Epithelial cell of esophagus (primary cell): ENCODE measurements at regions not wholly inside any gene's neighbourhood (a gene's known extent, or its start where the extent isn't known, plus 50 kb on each side); places are given as distances from the start of the nearest gene placed in this dataset.

Experiments used
- DNase-seq: peaks from one replicate; pipeline ENCODE4 v3.0.0; 2010; ENCODE audit warnings: low read depth
- H3K4me3 ChIP-seq: 2 replicates; pipeline ENCODE4 v1.5.1; 2011; ENCODE audit warnings: mild to moderate bottlenecking, low read length, control low read depth
- TF ChIP-seq, protein P1 (sequence below): IDR thresholded peaks from 2 replicates; pipeline ENCODE4 v1.5.1; 2011; ENCODE audit warnings: low read depth, mild to moderate bottlenecking, low read length, control low read depth, inconsistent platforms; ENCODE audit not compliant: insufficient read depth; ENCODE audit errors: missing control alignments

DNA sequence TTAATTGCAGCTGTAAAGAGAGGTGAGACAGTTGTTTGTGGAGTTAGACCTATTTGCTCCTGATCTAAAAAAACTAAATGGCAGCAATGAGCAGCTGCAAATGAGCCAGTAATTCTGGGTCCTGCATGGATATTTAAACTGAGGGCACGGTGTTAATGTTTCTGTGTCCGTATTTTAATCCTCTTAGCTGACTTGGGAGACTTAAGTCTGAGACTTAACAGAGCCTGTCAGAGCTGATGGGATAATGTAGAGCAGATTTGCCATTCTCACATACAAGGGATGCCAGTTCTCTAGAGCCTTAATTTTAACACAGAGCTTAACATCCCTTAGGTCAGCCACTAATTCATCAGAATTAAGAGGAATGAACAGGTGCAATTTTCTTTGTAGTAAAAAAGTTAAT is 178.6 kb upstream of the PDE3A start:
- TF ChIP-seq, protein P1, sequence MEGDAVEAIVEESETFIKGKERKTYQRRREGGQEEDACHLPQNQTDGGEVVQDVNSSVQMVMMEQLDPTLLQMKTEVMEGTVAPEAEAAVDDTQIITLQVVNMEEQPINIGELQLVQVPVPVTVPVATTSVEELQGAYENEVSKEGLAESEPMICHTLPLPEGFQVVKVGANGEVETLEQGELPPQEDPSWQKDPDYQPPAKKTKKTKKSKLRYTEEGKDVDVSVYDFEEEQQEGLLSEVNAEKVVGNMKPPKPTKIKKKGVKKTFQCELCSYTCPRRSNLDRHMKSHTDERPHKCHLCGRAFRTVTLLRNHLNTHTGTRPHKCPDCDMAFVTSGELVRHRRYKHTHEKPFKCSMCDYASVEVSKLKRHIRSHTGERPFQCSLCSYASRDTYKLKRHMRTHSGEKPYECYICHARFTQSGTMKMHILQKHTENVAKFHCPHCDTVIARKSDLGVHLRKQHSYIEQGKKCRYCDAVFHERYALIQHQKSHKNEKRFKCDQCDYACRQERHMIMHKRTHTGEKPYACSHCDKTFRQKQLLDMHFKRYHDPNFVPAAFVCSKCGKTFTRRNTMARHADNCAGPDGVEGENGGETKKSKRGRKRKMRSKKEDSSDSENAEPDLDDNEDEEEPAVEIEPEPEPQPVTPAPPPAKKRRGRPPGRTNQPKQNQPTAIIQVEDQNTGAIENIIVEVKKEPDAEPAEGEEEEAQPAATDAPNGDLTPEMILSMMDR: no peak
- DNase-seq: no peak

DNA sequence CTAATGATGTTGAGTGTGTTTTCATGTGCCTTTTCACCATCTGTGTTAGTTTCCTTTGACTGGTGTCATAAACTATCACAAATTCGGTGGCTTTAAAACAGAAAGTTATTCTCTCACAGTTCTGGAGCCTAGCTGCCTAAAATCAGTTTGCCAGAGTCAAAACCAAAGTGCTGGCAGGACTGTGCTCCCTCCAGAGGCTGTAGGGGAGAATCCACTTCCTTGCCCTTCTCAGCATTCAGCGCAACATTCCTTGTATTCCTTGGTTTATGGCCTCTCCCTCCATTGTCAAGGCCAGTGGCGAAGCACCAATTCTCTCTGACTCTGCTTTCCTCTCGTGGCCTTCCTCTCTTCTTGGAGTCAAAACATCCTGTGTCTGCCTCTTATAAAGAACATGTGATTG is 174.2 kb upstream of the PDE3A start:
- DNase-seq: no peak
- no peak overlapping the region for H3K4me3 ChIP-seq
- TF ChIP-seq, protein P1: peak; percentile 10

More for the DNA sequence above, 178.6 kb upstream of the PDE3A start:
- H3K4me3 ChIP-seq: no peak overlapping the region

DNA sequence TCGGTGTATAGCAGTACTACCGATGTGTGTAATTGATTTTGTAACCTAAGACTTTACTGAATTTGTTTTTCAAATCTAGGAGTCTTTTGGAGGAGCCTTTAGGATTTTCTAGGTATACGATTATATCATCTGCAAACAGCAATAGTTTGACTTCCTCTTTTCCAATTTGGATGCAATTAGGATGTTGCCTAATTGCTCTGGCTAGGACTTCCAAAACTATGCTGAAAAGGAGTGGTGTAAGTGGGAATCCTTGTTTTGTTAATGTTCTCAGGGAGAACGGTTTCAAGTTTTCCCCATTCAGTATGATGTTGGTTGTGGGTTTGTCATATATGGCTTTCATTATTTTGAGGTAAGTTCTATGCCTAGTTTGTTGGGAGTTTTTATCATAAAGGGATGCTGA is 171.6 kb upstream of the PDE3A start:
- H3K4me3 ChIP-seq: no peak overlapping the region
- TF ChIP-seq, protein P1: no peak
- DNase-seq: no peak

DNA sequence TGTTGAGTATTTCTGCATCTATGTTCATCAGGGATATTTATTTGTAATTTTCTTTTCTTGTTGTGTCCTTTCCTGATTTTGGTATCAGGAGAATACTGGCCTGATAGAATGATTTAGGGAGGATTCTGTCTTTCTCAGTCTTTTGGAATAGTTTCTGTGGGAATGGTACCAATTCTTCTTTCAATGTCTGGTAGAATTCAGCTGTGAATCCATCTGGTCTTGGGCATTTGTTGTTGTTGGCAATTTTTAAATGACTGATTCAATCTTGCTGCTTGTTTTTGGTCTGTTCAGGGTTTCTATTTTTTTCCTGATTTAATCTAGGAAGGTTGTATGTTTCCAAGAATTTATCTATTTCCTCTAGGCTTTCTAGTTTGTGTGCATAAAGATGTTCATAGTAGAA is 170.9 kb upstream of the PDE3A start:
- TF ChIP-seq, protein P1: no peak
- no peak overlapping the region for H3K4me3 ChIP-seq
- DNase-seq: no peak

DNA sequence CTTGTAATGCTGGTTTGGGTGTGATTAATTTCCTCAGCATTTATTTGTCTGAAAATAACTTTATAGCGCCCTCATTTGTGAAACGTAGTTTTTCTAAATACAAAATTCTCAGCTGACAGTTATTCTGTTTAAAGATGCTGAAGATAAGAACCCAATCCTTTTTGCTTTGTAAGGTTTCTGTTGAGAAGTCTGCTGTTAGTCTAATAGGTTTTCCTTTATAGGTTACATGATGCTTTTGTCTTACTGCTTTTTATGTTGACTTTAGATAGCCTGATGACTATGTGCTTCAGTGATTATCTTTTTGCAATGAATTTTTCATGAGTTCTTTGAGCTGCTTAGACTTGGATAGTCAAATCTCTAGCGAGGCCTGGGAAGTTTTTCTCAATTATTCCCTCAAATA is 168.6 kb upstream of the PDE3A start:
- DNase-seq: no peak
- no peak overlapping the region for H3K4me3 ChIP-seq
- TF ChIP-seq, protein P1: no peak

DNA sequence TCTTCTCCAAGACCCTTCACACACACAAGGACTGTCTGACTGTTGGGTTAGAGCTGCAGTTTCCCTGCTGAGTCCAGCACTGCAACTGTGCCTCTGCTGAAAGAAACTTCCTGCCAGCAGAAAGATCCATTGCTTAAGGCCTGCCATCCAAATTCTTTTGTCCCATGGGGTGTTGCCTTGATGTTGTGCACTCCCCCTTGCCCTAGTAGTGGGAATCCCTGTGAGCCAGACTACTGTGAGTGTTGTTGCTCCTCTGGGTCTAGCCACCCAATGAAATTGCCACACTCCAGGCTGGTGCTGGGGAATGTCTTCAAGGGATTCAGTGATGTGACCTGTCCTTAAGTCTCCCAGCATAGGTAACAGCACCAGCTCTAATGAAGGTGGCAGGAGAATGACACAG is 166.6 kb upstream of the PDE3A start:
- DNase-seq: no peak
- no peak overlapping the region for H3K4me3 ChIP-seq
- TF ChIP-seq, protein P1: no peak

DNA sequence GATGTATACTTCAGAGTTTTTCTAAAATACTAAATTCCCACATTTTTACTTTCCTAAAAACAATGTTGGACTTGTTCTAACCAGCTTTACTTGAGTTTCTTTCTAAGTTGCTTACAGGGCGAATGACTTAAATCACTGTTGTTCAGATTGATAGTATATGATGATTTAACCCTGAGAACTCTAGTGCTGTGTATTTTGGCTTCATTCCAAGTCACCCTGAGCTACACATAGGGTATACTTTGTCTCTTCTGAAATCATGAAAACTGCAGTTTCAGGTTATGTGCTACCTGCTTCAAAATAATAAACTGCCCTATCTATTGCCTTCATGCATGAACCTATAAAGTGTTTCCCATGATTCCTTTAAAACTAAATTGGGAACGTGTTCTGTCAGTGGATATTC is 162.5 kb upstream of the PDE3A start:
- TF ChIP-seq, protein P1: no peak

More for the DNA sequence above, 162.5 kb upstream of the PDE3A start:
- no peak overlapping the region for H3K4me3 ChIP-seq
- DNase-seq: peak; percentile 2
